A549 (cell line): ENCODE measurements at regions not wholly inside any gene's neighbourhood (a gene's known extent, or its start where the extent isn't known, plus 50 kb on each side); places are given as distances from the start of the nearest gene placed in this dataset.

Experiments
- ATAC-seq, 2 experiments: fragments of 200-7000 bp in 1 of 2; fragments of >200 bp in 1 of 2; cut with Nextera tagmentation in 1 of 2; cut with Tn5 transposase in 1 of 2; 3 replicates each; pipeline versions ENCODE4 v1.8.0 to v1.9.1; 2018 to 2020; ENCODE audit warnings: mild to moderate bottlenecking in 1 of 2, moderate library complexity in 1 of 2
- CTCF ChIA-PET: fragments of 300-600 bp; sonication (Branson Sonifier 250); formaldehyde crosslinking; extraction: SDS; loops from one replicate; lab custom pipeline; 2021; ENCODE audit warnings: antibody characterized with exemption, inconsistent platforms; lab: Yijun Ruan, JAX
- POLR2A ChIA-PET: fragments of 350-600 bp; formaldehyde crosslinking; extraction: SDS; loops from one replicate; lab custom pipeline; 2021; ENCODE audit warnings: antibody characterized with exemption, inconsistent platforms; lab: Yijun Ruan, JAX
- DNase-seq, 2 experiments: peaks; one replicate each; pipeline versions ENCODE4 v3.0.0 to v3.0.0-alpha.2; 2011 to 2016; ENCODE audit warnings: low read depth in 1 of 2, low spot score in 1 of 2
- FAIRE-seq: peaks from 2 replicates; lab custom pipeline; 2011; peaks lifted over from hg19 to GRCh38; lab: Jason Lieb, UNC
- H3K27ac ChIP-seq, 2 experiments: fragments of >200 bp; sonication (Bioruptor Twin); formaldehyde crosslinking; 3 replicates each; pipeline ENCODE4 v1.5.1; 2016 to 2017
- H3K4me1 ChIP-seq: fragments of >200 bp; sonication (Bioruptor Twin); formaldehyde crosslinking; 3 replicates; pipeline ENCODE4 v1.6.1; 2016
- H3K4me2 ChIP-seq: fragments of >200 bp; sonication (Bioruptor Twin); formaldehyde crosslinking; 3 replicates; pipeline ENCODE4 v1.6.1; 2016
- H3K4me3 ChIP-seq: fragments of >200 bp; sonication (Bioruptor Twin); formaldehyde crosslinking; 3 replicates; pipeline ENCODE4 v1.5.1; 2016
- H3K9me3 ChIP-seq: fragments of >200 bp; sonication (Bioruptor Twin); formaldehyde crosslinking; 3 replicates; pipeline ENCODE4 v1.6.1; 2016
- CBX2 ChIP-seq: fragments of 200-600 bp; sonication (generic); IDR thresholded peaks from 2 replicates; pipeline ENCODE4 v1.6.1; 2016; ENCODE audit warnings: low read depth, mild to moderate bottlenecking, borderline replicate concordance
- CHD4 ChIP-seq: fragments of 200-600 bp; sonication (generic); IDR thresholded peaks from 2 replicates; pipeline ENCODE4 v1.6.1; 2016; ENCODE audit warnings: antibody characterized with exemption, mild to moderate bottlenecking, borderline replicate concordance
- EHF ChIP-seq: fragments of 250-450 bp; sonication (Bioruptor Pico); IDR thresholded peaks from 2 replicates; pipeline ENCODE4 v1.5.0; 2020; ENCODE audit warnings: mild to moderate bottlenecking
- ESRRA ChIP-seq: fragments of 150-350 bp; IDR thresholded peaks from 2 replicates; pipeline ENCODE4 v1.6.1; 2014; ENCODE audit warnings: mild to moderate bottlenecking, low read length, borderline replicate concordance
- FOSL2 ChIP-seq, 2 experiments: fragments of 450-650 bp in 1 of 2; fragments of >200 bp in 1 of 2; sonication (Bioruptor Twin) in 1 of 2; formaldehyde crosslinking; IDR thresholded peaks; 2 replicates each; pipeline versions ENCODE4 v1.5.0 to v1.6.1; 2016 to 2020; ENCODE audit warnings: mild to moderate bottlenecking in 1 of 2, moderate library complexity in 1 of 2
- GATA3 ChIP-seq: IDR thresholded peaks from 2 replicates; pipeline ENCODE4 v1.6.1; 2012; ENCODE audit warnings: borderline replicate concordance
- HOXB5 ChIP-seq: fragments of 250-450 bp; sonication (Bioruptor Pico); IDR thresholded peaks from 2 replicates; pipeline ENCODE4 v1.5.0; 2020; ENCODE audit warnings: mild to moderate bottlenecking, moderate library complexity
- JUN ChIP-seq, 2 experiments: fragments of >200 bp; sonication (Bioruptor Twin); formaldehyde crosslinking; IDR thresholded peaks; 2 replicates in 1 of 2; 3 replicates in 1 of 2; pipeline ENCODE4 v1.6.1; 2016 to 2017
- JUNB ChIP-seq: fragments of >200 bp; sonication (Bioruptor Twin); formaldehyde crosslinking; IDR thresholded peaks from 2 replicates; pipeline ENCODE4 v1.6.1; 2016
- MAFK ChIP-seq: fragments of 450-650 bp; IDR thresholded peaks from 2 replicates; pipeline ENCODE4 v1.6.1; 2014; ENCODE audit not compliant: partially characterized antibody
- NPAS2 ChIP-seq: fragments of 250-450 bp; sonication (Bioruptor Pico); IDR thresholded peaks from 2 replicates; pipeline ENCODE4 v1.8.0; 2022; ENCODE audit warnings: mild to moderate bottlenecking, moderate library complexity, borderline replicate concordance
- PHF8 ChIP-seq: fragments of 200-600 bp; sonication (generic); IDR thresholded peaks from 2 replicates; pipeline ENCODE4 v1.6.1; 2016; ENCODE audit warnings: low read depth, mild to moderate bottlenecking, antibody characterized with exemption, moderate library complexity, borderline replicate concordance
- POLR2A ChIP-seq: IDR thresholded peaks from 2 replicates; pipeline ENCODE4 v1.6.1; 2012; ENCODE audit warnings: mild to moderate bottlenecking, low read length
- RAD21 ChIP-seq, 2 experiments: fragments of >200 bp in 1 of 2; sonication (Bioruptor Twin) in 1 of 2; formaldehyde crosslinking in 1 of 2; IDR thresholded peaks in 1 of 2; conservative IDR thresholded peaks in 1 of 2; 2 replicates in 1 of 2; 3 replicates in 1 of 2; pipeline ENCODE4 v1.6.1; 2012 to 2018; ENCODE audit warnings: inconsistent platforms in 1 of 2
- RCOR1 ChIP-seq: fragments of 150-350 bp; IDR thresholded peaks from 2 replicates; pipeline ENCODE4 v1.6.1; 2014; ENCODE audit warnings: antibody characterized with exemption, low read length, low read depth
- REST ChIP-seq: fragments of 200-600 bp; sonication (generic); IDR thresholded peaks from 2 replicates; pipeline ENCODE4 v1.6.1; 2016; ENCODE audit warnings: antibody characterized with exemption, mild to moderate bottlenecking, moderate library complexity
- RFX5 ChIP-seq: fragments of 450-650 bp; IDR thresholded peaks from 2 replicates; pipeline ENCODE4 v1.7.1; 2014; ENCODE audit warnings: antibody characterized with exemption, mild to moderate bottlenecking, moderate library complexity
- RNF2 ChIP-seq: fragments of 200-600 bp; sonication (generic); IDR thresholded peaks from 2 replicates; pipeline ENCODE4 v1.6.1; 2016; ENCODE audit warnings: low read depth, mild to moderate bottlenecking, antibody characterized with exemption, moderate library complexity, borderline replicate concordance
- SMC3 ChIP-seq: fragments of >200 bp; sonication (Bioruptor Twin); formaldehyde crosslinking; IDR thresholded peaks from 3 replicates; pipeline ENCODE4 v1.6.1; 2018; ENCODE audit warnings: inconsistent platforms
- ZC3H11A ChIP-seq: fragments of 450-650 bp; IDR thresholded peaks from 2 replicates; pipeline ENCODE4 v1.6.1; 2014; ENCODE audit warnings: antibody characterized with exemption, mild to moderate bottlenecking
- ZFP36 ChIP-seq: fragments of 450-650 bp; IDR thresholded peaks from 2 replicates; pipeline ENCODE4 v1.6.1; 2014; ENCODE audit warnings: borderline replicate concordance; ENCODE audit not compliant: partially characterized antibody
- ZSCAN20 ChIP-seq: fragments of 250-450 bp; sonication (Bioruptor Pico); IDR thresholded peaks from 2 replicates; pipeline ENCODE4 v1.8.0; 2022; ENCODE audit warnings: mild to moderate bottlenecking, moderate library complexity
- WGBS: methylation state at CpG from one replicate; pipeline ENCODE4 v1.1.6; 2017; ENCODE audit errors: missing lambda C conversion rate; 5-methylcytosine and 5-hydroxymethylcytosine counted together
- TF ChIP-seq, protein P1 (sequence below): fragments of 250-450 bp; sonication (Bioruptor Pico); IDR thresholded peaks from 2 replicates; pipeline ENCODE4 v1.5.0; 2021; ENCODE audit warnings: mild to moderate bottlenecking, moderate library complexity, borderline replicate concordance
- TF ChIP-seq, protein P2 (sequence below): IDR thresholded peaks from 2 replicates; pipeline ENCODE4 v1.6.1; 2012
- TF ChIP-seq, protein P3 (sequence below): fragments of 450-650 bp; IDR thresholded peaks from 2 replicates; pipeline ENCODE4 v1.6.1; 2014; ENCODE audit warnings: antibody characterized with exemption
- TF ChIP-seq, protein P4 (sequence below): IDR thresholded peaks from 2 replicates; pipeline ENCODE4 v1.6.1; 2012; ENCODE audit warnings: low read depth, borderline replicate concordance

DNA sequence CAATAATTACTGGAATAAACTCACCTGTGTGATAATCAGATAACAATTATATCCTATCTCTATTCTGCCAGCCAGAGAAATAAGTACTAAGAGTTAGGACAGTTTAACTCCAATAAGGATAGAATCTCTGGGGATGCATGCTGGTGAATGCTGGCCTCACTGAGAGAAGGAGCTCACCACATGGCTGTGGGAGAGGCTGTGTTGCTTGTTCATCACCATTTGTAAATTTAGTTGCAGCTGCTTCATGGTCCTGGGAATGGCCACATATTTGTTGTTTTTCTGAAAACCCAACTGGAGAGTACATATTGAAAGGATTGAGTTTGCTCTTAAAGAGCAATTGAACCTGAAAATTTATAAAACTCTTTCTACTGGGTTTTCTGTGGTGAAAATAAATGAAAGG lies 207.3 kb downstream of the NECTIN3 start (continued):
- TF ChIP-seq REST, result no peak
- TF ChIP-seq ZC3H11A, result no peak
- TF ChIP-seq CHD4, result no peak
- TF ChIP-seq ZSCAN20 (CRISPR knock-in tag), result no peak
- TF ChIP-seq PHF8, result no peak
- TF ChIP-seq GATA3, result no peak
- TF ChIP-seq, protein P1, sequence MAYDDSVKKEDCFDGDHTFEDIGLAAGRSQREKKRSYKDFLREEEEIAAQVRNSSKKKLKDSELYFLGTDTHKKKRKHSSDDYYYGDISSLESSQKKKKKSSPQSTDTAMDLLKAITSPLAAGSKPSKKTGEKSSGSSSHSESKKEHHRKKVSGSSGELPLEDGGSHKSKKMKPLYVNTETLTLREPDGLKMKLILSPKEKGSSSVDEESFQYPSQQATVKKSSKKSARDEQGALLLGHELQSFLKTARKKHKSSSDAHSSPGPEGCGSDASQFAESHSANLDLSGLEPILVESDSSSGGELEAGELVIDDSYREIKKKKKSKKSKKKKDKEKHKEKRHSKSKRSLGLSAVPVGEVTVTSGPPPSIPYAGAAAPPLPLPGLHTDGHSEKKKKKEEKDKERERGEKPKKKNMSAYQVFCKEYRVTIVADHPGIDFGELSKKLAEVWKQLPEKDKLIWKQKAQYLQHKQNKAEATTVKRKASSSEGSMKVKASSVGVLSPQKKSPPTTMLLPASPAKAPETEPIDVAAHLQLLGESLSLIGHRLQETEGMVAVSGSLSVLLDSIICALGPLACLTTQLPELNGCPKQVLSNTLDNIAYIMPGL (CRISPR knock-in tag), result no peak
- TF ChIP-seq FOSL2 (IDR thresholded peaks at IDR 0.05), result no peak
- no peak for TF ChIP-seq FOSL2 (CRISPR knock-in tag; IDR thresholded peaks at IDR 0.05)

- no peak for FAIRE-seq
- WGBS, result 55% methylated on average over 6 of the region's 6 CpGs
- ChIA-PET CTCF (no interaction called here), POLR2A (no interaction called here)
- Histone ChIP-seq H3K4me1 (no peaks in the 10 kb centered on the region), H3K9me3 (no peaks in the 10 kb centered on the region), H3K4me3 (no peak overlapping the region), H3K27ac (no peak overlapping the region), H3K4me2 (no peak overlapping the region)
- TF ChIP-seq RNF2, result no peak
- no peak for TF ChIP-seq POLR2A
- no peak for DNase-seq
- no peak for ATAC-seq
Observed at GRCh38 chr3:111282024-111282423, 210.4 kb downstream of the NECTIN3 start.

- Histone ChIP-seq H3K4me2 (no peak overlapping the region), H3K4me3 (no peak overlapping the region), H3K4me1 (no peaks in the 10 kb centered on the region), H3K9me3 (no peaks in the 10 kb centered on the region), H3K27ac (no peak overlapping the region)
- FAIRE-seq (no peak), ATAC-seq (no peak), DNase-seq (no peak)
- no peak for TF ChIP-seq ZSCAN20 (CRISPR knock-in tag)
- TF ChIP-seq SMC3, result no peak
- TF ChIP-seq RAD21 (conservative IDR thresholded peaks at IDR 0.05 in 1 of 2, IDR thresholded peaks at IDR 0.05 in 1 of 2), result no peak
- TF ChIP-seq, protein P1 (CRISPR knock-in tag), result no peak
- no peak for TF ChIP-seq HOXB5 (CRISPR knock-in tag)
- no peak for TF ChIP-seq ZFP36
- no peak for TF ChIP-seq MAFK
- no peak for TF ChIP-seq NPAS2 (CRISPR knock-in tag)
- TF ChIP-seq, protein P2, sequence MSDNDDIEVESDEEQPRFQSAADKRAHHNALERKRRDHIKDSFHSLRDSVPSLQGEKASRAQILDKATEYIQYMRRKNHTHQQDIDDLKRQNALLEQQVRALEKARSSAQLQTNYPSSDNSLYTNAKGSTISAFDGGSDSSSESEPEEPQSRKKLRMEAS, result no peak
- TF ChIP-seq, protein P3, sequence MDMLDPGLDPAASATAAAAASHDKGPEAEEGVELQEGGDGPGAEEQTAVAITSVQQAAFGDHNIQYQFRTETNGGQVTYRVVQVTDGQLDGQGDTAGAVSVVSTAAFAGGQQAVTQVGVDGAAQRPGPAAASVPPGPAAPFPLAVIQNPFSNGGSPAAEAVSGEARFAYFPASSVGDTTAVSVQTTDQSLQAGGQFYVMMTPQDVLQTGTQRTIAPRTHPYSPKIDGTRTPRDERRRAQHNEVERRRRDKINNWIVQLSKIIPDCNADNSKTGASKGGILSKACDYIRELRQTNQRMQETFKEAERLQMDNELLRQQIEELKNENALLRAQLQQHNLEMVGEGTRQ, result no peak
- TF ChIP-seq RFX5, result no peak
- no peak for TF ChIP-seq EHF (CRISPR knock-in tag)
- TF ChIP-seq CBX2, result no peak
- TF ChIP-seq JUN (IDR thresholded peaks at IDR 0.05), result no peak
- TF ChIP-seq ESRRA, result no peak
- TF ChIP-seq RCOR1, result no peak
- no peak for TF ChIP-seq JUNB
- TF ChIP-seq, protein P4, sequence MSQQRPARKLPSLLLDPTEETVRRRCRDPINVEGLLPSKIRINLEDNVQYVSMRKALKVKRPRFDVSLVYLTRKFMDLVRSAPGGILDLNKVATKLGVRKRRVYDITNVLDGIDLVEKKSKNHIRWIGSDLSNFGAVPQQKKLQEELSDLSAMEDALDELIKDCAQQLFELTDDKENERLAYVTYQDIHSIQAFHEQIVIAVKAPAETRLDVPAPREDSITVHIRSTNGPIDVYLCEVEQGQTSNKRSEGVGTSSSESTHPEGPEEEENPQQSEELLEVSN, result no peak
- TF ChIP-seq PHF8, result no peak
- ChIA-PET CTCF (interaction anchor here (0.9 kb wide), 1 partner anchor 16 kb away, joined by 3 read pairs; no protein-coding TSS in a partner anchor), POLR2A (no interaction called here)
- WGBS, result 48% methylated on average over 4 of the region's 4 CpGs
Observed at GRCh38 chr3:111283165-111283564, 211.5 kb downstream of the NECTIN3 start.
